Colonic mucosa (tissue), 4 donors: ENCODE measurements at regions not wholly inside any gene's neighbourhood (a gene's known extent, or its start where the extent isn't known, plus 50 kb on each side); places are given as distances from the start of the nearest gene placed in this dataset.

Experiments
- DNase-seq: peaks from one replicate; pipeline ENCODE4 v3.0.0-alpha.2; 2020
- H3K27ac ChIP-seq: fragments of 200-600 bp; one replicate; pipeline ENCODE4 v1.8.0; 2021
- H3K27me3 ChIP-seq: fragments of 200-600 bp; one replicate; pipeline ENCODE4 v1.8.0; 2021
- H3K36me3 ChIP-seq: fragments of 200-600 bp; one replicate; pipeline ENCODE4 v1.8.0; 2021
- H3K4me1 ChIP-seq: fragments of 200-600 bp; one replicate; pipeline ENCODE4 v1.8.0; 2021; ENCODE audit warnings: mild to moderate bottlenecking
- H3K4me3 ChIP-seq: fragments of 200-600 bp; one replicate; pipeline ENCODE4 v1.8.0; 2021
- H3K9ac ChIP-seq, 2 donors: one replicate each; pipeline ENCODE4 v1.7.0; 2013; ENCODE audit warnings: control low read depth in 2 of 2, low read depth in 2 of 2, low read length in 2 of 2
- H3K9me3 ChIP-seq: fragments of 200-600 bp; one replicate; pipeline ENCODE4 v1.8.0; 2021
- intact Hi-C: fragments of 100-400 bp; cut with DNase I; formaldehyde crosslinking; loops from one replicate; pipeline ENCODE4 v1.14.1; 2022
- TF ChIP-seq, protein P1 (sequence below): fragments of 200-600 bp; IDR thresholded peaks from one replicate; pipeline ENCODE4 v1.8.0; 2022; ENCODE audit warnings: antibody characterized with exemption, mild to moderate bottlenecking
- donor health status: healthy.
- donor health status: DM: no; HTN: no; CAD: no.
- donor health status: DM: no; HTN: no; CAD: no.

DNA sequence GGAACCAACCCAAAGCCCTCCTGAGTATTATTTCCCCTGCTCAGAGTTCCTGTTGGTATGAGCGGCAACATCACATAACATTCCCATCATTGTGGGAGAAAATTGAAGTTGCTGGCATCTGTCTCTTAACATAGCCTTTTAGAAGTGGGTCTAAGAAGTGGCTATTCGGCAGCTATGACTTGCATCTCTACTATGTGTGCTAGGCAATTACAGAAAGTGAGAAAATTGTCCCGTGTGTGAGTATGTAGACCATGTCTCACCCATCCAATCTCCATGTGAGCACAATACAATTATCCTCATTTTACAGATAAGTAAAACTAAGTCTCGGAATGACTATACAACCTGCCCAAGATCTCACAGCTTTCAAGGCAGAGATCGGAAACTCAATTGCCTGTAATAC lies 239.4 kb upstream of the ZNF462 start:
- no peaks in the 10 kb centered on the region for H3K27me3 ChIP-seq
- no peak overlapping the region for H3K9ac ChIP-seq
- TF ChIP-seq, protein P1, sequence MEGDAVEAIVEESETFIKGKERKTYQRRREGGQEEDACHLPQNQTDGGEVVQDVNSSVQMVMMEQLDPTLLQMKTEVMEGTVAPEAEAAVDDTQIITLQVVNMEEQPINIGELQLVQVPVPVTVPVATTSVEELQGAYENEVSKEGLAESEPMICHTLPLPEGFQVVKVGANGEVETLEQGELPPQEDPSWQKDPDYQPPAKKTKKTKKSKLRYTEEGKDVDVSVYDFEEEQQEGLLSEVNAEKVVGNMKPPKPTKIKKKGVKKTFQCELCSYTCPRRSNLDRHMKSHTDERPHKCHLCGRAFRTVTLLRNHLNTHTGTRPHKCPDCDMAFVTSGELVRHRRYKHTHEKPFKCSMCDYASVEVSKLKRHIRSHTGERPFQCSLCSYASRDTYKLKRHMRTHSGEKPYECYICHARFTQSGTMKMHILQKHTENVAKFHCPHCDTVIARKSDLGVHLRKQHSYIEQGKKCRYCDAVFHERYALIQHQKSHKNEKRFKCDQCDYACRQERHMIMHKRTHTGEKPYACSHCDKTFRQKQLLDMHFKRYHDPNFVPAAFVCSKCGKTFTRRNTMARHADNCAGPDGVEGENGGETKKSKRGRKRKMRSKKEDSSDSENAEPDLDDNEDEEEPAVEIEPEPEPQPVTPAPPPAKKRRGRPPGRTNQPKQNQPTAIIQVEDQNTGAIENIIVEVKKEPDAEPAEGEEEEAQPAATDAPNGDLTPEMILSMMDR, result no peak
- no peaks in the 10 kb centered on the region for H3K36me3 ChIP-seq
- no peak for DNase-seq
- H3K4me1 ChIP-seq, result no peaks in the 10 kb centered on the region
- H3K9me3 ChIP-seq, result no peaks in the 10 kb centered on the region
- intact Hi-C loops, result no loop called here
- no peak overlapping the region for H3K4me3 ChIP-seq
- no peak overlapping the region for H3K27ac ChIP-seq

DNA sequence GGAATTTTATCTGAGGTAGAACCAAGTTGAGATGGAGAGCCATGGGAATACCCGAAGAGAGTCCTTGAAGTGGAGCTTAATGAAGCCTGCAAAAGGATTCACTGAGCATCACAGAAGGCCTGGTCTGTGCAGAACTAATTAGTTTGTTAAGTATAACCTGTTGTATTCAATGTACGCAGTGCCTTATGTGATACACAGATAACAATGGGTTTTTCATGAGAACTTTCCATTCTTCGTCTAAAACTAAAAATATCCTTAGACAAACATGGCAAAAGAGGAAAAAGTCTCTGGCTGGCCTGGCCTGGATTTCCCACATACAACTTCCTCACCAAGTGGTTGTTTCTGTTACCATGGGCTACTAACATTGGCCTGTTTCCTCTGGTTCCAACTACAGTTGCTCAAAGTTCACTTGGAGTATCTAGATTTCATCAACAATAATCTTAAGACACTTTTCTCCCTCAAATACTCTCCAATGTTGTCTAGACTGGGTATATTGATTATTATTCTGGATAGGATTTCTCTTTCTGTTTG lies 237.6 kb upstream of the ZNF462 start:
- no peak overlapping the region for H3K4me3 ChIP-seq
- no peak for DNase-seq
- H3K4me1 ChIP-seq, result no peaks in the 10 kb centered on the region
- intact Hi-C loops, result no loop called here
- H3K27me3 ChIP-seq, result no peaks in the 10 kb centered on the region
- H3K9ac ChIP-seq, result no peak overlapping the region
- TF ChIP-seq, protein P1, result no peak
- H3K36me3 ChIP-seq, result no peaks in the 10 kb centered on the region
- H3K27ac ChIP-seq, result no peak overlapping the region
- H3K9me3 ChIP-seq, result no peaks in the 10 kb centered on the region

DNA sequence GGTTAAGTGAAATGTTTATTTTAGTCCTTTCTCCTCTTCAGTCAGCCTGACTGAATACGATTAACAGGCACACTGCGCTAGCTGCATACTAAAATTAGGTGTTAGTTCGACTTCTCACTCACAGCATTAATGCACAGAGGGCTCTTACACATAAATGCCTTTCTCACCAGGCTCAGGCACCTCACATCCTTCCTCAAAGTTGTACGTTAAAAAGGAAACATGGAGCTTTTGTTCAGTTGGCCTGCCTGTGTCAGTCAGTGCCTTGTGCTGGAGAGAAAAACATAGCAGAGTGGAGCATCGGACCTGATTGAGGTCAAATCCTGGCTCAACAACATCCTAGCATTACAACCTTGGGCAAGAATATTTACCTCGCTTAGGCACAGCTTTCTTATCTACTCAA lies 236.0 kb upstream of the ZNF462 start:
- Histone ChIP-seq H3K4me1 (no peaks in the 10 kb centered on the region), H3K36me3 (no peaks in the 10 kb centered on the region), H3K9ac (no peak overlapping the region), H3K27me3 (no peaks in the 10 kb centered on the region), H3K4me3 (no peak overlapping the region), H3K27ac (no peak overlapping the region), H3K9me3 (no peaks in the 10 kb centered on the region)
- TF ChIP-seq, protein P1, result no peak
- DNase-seq, result no peak
- intact Hi-C loops, result no loop called here

- Histone ChIP-seq H3K4me1 (no peaks in the 10 kb centered on the region), H3K9ac (no peak overlapping the region), H3K27me3 (no peaks in the 10 kb centered on the region), H3K27ac (no peak overlapping the region), H3K9me3 (no peaks in the 10 kb centered on the region), H3K4me3 (no peak overlapping the region), H3K36me3 (no peaks in the 10 kb centered on the region)
- TF ChIP-seq, protein P1, result no peak
- intact Hi-C loops, result no loop called here
- no peak for DNase-seq
Observed at GRCh38 chr9:106632621-106633020, 230.3 kb upstream of the ZNF462 start.

DNA sequence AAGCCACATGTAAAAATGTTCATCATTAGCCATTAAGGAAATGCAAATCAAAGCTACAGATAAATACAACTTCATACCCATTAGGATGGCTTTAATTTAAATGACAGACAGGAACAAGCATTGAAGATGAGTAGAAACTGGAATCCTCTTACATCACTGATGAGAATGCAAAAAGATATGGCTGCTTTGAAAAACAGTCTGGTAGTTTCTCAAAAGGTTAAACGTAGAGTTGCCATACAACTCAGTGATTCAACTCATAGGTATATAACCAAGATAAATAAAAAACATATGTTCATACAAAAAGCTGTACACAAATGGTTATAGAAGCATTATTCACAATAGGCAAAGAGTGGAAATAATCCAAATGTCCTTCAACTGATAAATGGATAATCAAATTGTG lies 228.8 kb upstream of the ZNF462 start:
- no peak overlapping the region for H3K4me3 ChIP-seq
- no peak overlapping the region for H3K27ac ChIP-seq
- no peaks in the 10 kb centered on the region for H3K27me3 ChIP-seq
- no peak overlapping the region for H3K9ac ChIP-seq
- intact Hi-C loops, result no loop called here
- H3K9me3 ChIP-seq, result no peaks in the 10 kb centered on the region
- H3K36me3 ChIP-seq, result no peaks in the 10 kb centered on the region
- H3K4me1 ChIP-seq, result no peaks in the 10 kb centered on the region
- TF ChIP-seq, protein P1, result no peak
- DNase-seq, result no peak
